ENCODE measurements at regions not wholly inside any gene's neighbourhood (a gene's known extent, or its start where the extent isn't known, plus 50 kb on each side); places are given as distances from the start of the nearest gene placed in this dataset.
"Not testable (repeated sequence)": the region's sequence is repeated elsewhere in the genome, so short reads cannot be mapped to it uniquely, and the experiment has no call there.

- 0 out of 6 replicates have a peak, but pooled peaks of 1 of the 2 experiments have one; percentile 28 for ATAC-seq
- H3K27ac ChIP-seq: no peak overlapping the region
- 52% methylated on average over 3 of the region's 3 CpGs for WGBS (ENCODE audit: missing lambda C conversion rate)
- no peaks in the 10 kb centered on the region for H3K4me1 ChIP-seq
- DNase-seq (ENCODE audit: low read depth in 1 of 2, low spot score in 1 of 2): no peak
- no peak for FAIRE-seq
- no peaks in the 10 kb centered on the region for H3K9me3 ChIP-seq
- CTCF ChIA-PET: interaction anchor here (0.7 to 1.5 kb wide), 2 partner anchors 22 to 236 kb away, joined by 3 read pairs; no protein-coding TSS in a partner anchor
- H3K4me2 ChIP-seq: no peak overlapping the region
- TF ChIP-seq RFX5 (IDR thresholded peaks at IDR 0.05) (no peak), ELK1 (IDR thresholded peaks at IDR 0.05; ENCODE audit: low read depth, low read length) (no peak), ZSCAN20 (CRISPR knock-in tag; IDR thresholded peaks at IDR 0.05) (no peak), MAZ (IDR thresholded peaks at IDR 0.05; ENCODE audit: borderline replicate concordance, low read depth, low read length) (no peak), FOSL2 (IDR thresholded peaks at IDR 0.05) (no peak), FOSL2 (CRISPR knock-in tag; IDR thresholded peaks at IDR 0.05) (no peak), RAD21 (conservative IDR thresholded peaks at IDR 0.05 in 1 of 2, IDR thresholded peaks at IDR 0.05 in 1 of 2) (no peak), ESRRA (IDR thresholded peaks at IDR 0.05; ENCODE audit: borderline replicate concordance, low read length) (no peak), CTCF (IDR thresholded peaks at IDR 0.05) (no peak), USF2 (IDR thresholded peaks at IDR 0.05) (no peak), KDM5A (IDR thresholded peaks at IDR 0.05) (no peak), EHF (CRISPR knock-in tag; IDR thresholded peaks at IDR 0.05) (no peak), HMGXB4 (CRISPR knock-in tag; IDR thresholded peaks at IDR 0.05; ENCODE audit: borderline replicate concordance) (no peak), MYC (IDR thresholded peaks at IDR 0.05; ENCODE audit: borderline replicate concordance, low read length) (no peak), EHMT2 (IDR thresholded peaks at IDR 0.05; ENCODE audit: low read depth) (no peak), FOSB (CRISPR knock-in tag; IDR thresholded peaks at IDR 0.05) (no peak), MAX (IDR thresholded peaks at IDR 0.05) (no peak), HOXB5 (CRISPR knock-in tag; IDR thresholded peaks at IDR 0.05) (no peak), NPAS2 (CRISPR knock-in tag; IDR thresholded peaks at IDR 0.05; ENCODE audit: borderline replicate concordance) (no peak)
- no peak overlapping the region for H3K4me3 ChIP-seq
- POLR2A ChIA-PET: no interaction called here
Observed at GRCh38 chr17:27949304-27949703, 56.1 kb upstream of the LYRM9 start.

GRCh38 chr17:27950225-27950624 lies 57.1 kb upstream of the LYRM9 start:
- H3K4me2 ChIP-seq; H3K27ac ChIP-seq; H3K4me3 ChIP-seq; DNase-seq (ENCODE audit: low read depth in 1 of 2, low spot score in 1 of 2); H3K9me3 ChIP-seq; FAIRE-seq; H3K4me1 ChIP-seq; POLR2A ChIA-PET; ATAC-seq: not testable (repeated sequence)
- 63% methylated on average over 7 of the region's 7 CpGs for WGBS (ENCODE audit: missing lambda C conversion rate)
- CTCF ChIA-PET: interaction anchor here (0.7 to 1.5 kb wide), 2 partner anchors 22 to 235 kb away, joined by 3 read pairs; no protein-coding TSS in a partner anchor
